NCI-H1417 treated with DMSO at 0.1 percent for 48 hours (cell line): ENCODE measurements at regions not wholly inside any gene's neighbourhood (a gene's known extent, or its start where the extent isn't known, plus 50 kb on each side); places are given as distances from the start of the nearest gene placed in this dataset.

Source experiments
- DNase-seq: peaks from one replicate; lab custom pipeline; 2025; lab: John Stamatoyannopoulos, UW

DNA sequence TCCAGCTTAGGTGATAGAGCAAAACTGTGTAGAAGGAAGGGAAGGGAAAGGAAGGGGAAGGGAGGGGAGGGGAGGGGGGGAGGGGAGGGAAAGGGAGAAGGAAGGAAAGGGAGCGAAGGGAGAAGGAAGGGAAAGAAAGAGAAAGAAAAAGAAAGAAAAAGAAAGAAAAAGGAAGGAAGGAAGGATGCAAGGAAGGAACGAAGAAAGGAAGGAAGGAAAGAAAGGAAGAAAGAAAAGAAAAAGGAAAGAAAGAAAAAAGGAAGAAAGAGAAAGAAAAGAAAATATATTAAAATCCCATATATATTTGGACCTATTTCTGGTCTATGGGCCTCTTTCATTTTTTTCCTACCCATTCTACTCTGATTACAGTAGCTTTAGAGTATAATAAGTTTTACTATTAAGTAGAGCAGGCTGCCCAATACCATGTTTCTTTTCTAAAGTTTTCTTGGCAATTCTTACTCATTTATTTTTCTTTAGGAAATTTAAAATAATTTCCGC, 229.1 kb downstream of the AUH start:
- DNase-seq: no peak

DNA sequence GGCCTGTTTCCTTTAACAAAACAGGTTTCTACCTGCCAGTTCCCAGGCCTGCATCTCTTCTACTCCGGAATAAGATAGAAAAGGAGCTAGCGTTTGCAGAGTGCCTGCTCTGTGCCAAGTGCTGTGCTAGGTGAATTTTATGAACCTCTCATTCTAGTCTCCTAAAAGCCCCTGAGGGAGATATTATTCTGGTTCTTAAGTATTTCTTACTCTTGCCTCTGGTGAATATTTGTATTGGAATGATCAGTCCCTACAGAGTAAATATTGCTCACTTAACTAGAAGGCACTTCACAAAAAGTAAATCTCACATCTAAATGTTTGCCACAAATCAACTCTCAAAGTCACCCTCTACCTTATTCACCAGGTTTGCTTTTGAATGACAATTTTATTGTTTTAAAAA, 227.1 kb downstream of the AUH start:
- no peak for DNase-seq

DNA sequence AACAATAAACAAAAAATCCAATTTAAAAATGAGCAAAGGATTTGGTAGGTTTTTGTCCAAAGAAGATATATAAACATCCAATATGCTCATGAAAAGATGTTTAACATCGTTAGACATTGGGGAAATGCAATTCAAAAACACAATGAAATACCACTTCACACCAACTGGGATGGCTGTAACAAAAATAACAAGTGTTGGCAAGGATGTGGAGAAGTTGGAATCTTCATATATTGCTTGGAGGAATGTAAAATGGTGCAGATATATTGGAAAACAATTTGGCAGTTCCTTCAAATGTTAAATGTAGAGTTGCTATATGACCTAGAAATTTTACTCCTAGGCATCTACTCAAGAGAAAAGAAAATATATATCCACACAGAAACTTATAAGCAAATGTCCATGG, 224.3 kb downstream of the AUH start:
- no peak for DNase-seq

DNA sequence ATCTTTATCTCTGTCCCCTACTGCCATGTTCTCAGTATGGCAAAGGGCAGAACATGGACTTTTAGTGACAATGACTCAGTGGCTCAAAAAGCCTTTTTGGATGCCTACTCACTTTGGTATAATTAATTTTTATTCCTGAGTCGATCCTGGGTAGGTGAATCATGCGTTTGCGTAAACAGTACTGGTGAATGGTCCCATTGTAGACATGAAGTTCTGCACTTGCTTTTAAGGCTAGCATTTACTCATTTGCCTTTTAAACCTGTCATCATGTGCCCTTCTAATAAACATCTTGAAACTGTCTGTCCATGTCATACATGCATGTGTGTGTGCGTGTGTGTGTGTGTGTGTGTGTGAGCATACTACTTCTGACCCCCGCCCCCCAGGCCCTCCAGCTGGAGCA, 223.0 kb downstream of the AUH start:
- no peak for DNase-seq

DNA sequence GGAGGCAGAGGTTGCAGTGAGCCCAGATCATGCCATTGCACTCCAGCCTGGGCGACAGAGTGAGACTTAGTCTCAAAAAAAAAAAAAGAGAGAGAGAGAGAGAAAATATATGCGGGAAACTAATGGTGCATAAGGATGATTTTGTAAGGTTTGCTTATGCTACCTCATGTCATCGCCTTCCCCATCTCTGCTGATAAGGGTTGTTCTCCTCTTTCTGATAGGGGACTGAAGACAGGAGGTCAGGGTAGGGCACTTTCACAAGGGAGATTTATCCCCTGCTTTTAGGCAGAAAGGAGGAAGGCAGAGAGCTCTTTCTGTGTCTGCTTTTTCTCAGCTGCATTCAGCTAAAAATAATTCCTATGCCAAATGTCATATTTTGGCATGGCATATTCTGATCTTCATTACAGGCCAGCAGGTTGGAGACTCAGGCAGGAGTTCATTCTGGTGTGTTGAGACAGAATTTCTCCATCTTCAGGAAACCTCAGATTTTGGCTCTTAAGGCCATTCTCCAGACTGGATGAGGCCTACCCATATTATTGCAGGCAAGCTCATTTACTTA, 220.2 kb downstream of the AUH start:
- DNase-seq: no peak

DNA sequence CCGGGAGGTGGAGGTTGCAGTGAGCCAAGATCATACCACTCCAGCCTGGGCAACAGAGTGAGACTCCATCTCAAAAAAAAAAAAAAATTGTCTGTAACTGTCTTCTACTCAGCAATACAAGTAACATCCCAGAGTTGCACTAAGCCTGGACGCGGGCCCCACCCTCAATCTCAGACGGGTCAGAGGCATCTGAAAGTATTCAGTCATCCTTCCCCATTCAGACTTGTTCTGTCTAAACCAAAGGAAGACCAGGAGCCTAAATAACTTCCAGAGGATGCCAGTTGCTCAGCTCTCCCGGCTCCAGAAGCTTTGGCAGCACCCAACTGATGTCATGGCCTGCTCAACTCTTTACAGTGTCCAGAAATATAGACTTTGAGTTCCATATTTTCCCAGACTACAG, 218.6 kb downstream of the AUH start:
- DNase-seq: no peak

DNA sequence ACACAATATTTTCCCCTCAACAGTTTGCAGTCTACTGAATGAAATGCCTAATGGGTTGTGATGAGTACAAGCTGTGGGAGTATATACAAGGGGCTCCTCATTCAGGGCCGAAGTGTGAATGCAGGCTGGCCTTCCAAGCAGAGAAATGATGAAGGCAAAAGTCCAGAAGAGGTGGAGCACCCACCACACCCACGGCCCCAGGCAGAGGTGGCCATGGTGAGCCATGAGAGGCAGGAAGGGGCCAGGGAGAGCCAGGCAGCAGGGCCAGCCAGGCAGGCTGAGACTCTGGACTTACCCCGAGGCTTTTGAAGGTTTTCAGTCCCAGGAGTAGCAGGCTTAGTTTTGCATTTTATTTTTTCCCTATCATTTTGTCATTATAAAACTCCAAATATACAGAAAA, 218.1 kb downstream of the AUH start:
- DNase-seq: no peak

DNA sequence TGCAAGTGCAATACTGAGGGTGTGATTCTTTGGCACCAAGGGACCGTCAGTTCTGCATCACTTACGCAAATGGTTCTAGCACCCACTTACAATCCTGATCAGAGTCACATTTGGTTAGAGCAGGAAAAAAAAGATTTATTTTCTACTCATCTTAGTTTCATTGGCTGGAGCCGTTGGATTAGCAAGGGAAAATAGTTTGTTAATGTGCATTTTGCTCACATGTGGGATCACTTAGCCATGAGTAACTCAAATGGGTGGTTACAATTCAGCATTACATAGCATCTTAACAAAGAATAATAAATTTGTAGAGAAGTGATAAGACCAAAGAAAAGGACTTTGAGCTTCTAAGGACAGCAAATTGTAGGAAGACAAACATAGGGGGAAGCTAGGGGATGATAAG, 216.9 kb downstream of the AUH start:
- DNase-seq: no peak

DNA sequence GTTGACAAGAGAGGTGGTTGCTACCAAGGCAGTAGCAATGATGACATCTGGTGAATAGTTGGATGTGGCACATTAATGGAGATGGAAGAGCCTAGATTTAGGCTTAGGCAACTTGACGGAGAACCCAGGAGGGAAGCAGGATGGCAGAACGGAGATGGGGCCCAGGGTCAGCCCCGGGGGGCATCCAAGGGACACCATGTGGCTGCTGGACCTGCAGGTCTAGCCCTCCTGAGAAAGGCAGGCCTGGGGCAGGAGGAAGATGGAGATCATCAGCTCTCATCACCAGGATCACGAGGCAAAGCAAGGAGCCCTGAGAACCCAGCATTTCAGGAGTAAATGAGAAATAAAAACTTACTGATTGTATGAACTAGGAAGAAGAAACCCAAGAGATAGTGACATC, 216.2 kb downstream of the AUH start:
- DNase-seq: no peak

DNA sequence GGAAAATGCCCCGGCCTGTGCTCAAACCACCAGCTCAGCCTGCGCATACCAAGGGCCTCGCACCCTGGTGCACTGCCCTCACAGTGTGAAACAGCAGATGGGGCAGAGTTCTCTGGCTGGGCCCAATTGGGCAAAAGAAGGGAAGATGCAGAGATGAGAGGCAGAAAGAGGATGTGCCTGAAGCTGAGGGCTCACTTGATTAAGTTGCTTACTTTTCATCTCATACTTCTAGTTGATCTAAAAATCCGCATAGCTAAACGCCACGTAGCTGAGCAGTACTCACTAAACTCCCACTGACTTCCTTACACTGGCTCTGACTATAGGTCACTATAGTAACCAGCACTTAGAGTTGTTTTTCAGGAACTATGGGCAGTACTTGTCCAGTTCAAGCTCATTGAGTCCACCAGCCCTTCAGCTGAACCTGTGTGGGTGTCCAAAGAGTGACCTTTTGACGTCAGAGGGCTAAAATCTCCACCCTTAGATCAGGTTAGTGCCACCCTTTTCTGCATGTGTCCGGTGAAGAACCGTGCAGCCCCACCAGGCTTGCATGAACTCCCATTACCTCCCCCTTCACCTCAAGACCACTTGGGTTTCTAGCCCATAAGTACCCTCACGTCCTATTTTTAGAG, 215.2 kb downstream of the AUH start:
- DNase-seq: no peak

DNA sequence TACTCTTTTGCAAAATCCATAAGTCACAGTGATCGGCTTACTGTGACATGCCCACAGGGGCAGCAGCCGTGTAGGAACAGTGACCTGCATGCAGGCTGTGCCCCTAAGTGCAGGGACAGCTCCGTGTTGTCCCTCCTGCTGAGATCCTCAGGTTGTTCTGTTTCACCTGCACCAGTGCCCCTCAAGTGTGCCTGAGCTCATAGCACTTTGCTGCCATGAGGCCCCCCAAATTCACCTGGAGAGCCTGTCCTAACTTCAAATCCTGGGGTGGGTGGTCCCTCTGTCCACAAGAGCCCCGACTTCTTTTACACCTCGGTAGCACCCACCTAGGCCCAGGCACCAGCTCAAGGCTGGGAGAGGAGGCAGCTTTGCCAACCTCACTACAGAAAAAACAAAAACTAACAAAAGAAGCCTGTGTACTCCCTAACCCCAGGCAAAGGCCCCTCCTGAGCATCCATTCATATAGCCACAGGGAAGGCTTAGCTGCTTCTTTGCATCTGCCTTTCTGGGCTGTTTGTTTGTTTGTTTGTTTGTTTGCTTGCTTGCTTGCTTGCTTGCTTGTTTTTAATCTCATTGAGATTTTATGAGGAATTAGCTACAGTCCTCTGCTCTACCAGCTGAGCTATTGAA, 214.5 kb downstream of the AUH start:
- no peak for DNase-seq

DNA sequence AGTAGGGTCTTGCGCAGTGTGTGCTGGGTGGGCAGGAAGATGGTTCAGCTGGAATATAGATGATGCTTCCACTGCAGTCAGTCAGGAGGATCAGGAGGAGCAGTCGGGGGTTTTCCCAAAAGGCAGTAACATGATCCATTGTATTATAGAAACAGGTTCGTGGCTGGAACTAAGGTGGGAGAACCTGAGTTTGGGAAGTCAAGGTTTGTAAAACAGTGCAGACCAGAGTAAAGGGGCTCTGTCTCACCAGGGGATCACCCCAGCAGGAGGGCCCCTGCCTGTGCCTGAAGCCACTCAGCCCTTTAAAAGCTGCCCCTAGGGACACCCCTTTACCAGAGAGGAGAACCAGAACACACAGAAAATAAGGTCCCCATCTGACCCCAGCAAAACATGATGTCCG, 213.4 kb downstream of the AUH start:
- DNase-seq: no peak

DNA sequence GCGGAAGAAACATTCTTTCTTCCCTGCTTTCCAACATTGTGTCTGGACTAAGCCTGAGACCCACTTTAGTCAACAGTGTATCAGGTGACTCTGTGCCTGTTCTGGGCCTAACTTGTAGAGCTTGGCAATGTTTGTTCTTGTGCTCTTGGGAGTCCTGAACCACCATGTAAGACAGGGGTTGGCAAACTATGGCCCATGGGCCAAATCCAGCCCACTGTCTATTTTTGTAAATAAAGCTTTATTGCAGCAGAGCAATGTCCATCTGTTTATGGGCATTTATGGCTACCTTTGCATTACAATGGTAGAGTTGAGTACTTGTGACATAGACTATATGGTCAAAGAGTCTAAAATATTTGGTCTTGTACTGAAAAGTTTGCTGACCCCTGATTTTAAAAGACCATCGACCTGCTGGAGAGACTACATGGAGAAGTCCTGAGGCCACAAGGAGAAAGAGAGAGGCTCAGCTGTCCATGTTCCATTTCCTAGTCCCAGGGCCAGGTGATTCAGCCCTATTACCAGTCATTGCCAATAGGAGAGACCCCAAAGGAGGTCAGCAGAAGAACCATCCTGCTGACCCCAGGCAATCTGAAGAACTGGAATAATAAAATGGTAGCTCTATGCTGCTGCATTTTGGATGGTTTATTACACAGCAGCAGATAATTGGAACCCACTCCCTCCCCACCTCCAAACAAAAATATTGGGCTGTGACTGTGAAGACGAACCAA, 211.3 kb downstream of the AUH start:
- no peak for DNase-seq

DNA sequence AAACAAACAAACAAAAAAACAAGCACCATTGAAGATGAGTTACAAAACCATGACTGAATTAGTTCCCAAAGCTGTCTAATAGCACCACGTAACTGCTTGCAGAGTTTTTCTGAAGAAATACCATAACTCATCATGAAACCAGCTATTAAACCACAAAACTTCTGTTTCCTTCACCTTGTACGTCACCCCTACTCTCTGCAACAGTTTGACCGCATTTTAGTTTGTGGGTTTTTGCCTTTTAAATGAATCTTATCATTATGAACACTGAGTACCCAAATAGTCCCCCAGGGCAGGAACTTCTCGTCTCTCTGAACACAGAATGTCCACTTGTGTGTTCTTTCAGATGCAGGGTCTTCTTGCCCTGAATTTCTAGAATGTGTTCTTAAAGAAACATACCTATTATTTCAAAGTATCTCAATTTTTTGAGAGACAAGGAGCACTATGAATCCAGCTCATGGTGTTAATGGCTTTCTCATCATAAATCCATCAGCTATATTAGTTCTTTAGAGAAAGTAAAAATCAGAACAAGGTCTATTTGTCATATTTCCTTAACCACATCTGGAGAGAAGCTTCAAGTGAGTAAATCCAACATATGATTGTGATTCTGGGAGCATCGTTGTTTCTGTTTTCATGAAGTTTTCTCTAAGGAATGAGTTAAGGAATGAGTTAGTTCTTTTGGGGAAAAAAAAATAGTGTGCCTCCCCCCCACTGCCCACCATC, 210.6 kb downstream of the AUH start:
- no peak for DNase-seq

DNA sequence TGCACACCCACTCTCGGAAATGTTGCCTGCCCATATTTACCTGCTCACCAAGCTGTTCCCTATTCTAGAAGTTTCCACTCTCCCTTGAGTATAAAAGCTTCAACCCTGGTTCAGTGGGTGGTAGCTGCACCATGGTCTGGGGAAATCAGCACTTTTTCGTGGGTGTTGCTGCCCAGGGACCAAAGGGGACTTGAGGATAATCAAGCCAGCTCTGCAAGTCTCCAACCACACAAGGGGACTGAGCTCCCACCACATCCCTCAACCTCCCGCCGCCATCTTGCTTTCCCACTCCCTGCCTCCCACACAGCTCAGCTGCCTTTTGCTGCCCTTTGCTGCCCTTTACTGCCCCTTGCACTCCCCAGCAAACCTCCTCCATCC, 210.0 kb downstream of the AUH start:
- DNase-seq: no peak

DNA sequence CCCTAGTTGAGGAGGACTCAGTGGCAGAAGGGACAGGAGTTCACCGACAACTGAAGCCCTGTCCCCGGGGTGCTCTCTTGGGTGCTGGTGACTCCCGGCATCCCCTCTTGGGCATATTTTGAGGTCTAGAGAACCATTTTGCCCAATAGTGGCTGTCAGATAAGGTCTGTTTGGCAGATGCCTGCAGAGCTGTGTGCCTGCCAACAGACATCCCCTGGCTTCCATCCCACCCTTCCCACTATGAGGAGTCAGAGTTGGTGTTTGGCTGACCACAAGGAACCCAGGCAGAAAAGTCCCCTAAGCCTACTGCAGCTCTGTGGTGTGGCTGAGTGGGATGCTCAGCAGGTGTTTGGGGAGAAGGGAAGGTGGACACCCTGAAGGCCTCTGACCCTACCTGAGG, 207.0 kb downstream of the AUH start:
- no peak for DNase-seq

DNA sequence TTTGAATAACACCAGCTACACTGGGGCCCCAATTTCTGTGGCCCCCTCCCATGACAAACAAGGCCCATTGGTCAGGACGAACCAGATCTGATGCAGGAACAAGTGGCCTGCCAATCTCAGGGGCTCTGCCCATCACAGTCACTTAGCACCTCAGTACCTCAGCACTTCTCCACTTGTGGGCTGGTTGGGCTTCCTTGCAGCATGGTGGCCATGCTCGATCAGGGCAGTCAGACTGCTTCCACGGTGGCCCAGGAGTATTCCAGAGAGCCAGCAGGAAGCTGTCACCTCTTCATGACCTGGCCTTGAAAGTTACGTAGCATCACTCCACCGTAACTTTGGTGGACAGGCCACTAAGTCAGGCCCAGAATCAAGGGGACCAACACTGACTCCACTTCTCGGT, 206.5 kb downstream of the AUH start:
- DNase-seq: no peak

DNA sequence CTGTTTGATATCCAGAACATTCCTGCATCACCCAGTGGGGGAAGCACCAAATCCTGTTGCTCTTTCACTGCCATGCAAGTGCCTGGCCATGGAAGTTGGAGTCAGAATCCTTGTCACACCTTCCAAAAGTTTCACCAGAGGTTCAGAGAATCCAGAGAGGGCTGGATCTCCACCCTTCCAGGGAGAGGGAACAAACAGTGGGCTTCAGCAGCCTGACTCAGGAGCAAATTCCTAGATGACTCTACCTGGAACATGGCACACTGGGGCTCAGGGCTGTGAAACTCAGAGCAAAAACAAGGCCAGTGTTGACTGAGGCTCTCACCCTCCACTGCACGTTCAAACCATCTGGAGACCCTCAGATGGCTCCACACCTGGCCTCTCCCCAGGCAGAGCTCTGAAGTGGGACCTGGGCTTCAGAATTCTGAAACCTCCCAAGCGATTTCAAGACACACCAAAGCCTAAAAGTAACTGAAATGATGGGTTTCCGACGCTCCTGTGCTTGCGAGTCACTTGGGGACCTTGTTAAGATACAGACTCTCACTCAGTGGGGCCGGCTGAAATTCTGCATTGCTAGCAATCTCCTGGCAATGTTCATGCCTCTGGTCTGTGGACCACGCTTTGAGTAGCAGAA, 205.9 kb downstream of the AUH start:
- DNase-seq: no peak

DNA sequence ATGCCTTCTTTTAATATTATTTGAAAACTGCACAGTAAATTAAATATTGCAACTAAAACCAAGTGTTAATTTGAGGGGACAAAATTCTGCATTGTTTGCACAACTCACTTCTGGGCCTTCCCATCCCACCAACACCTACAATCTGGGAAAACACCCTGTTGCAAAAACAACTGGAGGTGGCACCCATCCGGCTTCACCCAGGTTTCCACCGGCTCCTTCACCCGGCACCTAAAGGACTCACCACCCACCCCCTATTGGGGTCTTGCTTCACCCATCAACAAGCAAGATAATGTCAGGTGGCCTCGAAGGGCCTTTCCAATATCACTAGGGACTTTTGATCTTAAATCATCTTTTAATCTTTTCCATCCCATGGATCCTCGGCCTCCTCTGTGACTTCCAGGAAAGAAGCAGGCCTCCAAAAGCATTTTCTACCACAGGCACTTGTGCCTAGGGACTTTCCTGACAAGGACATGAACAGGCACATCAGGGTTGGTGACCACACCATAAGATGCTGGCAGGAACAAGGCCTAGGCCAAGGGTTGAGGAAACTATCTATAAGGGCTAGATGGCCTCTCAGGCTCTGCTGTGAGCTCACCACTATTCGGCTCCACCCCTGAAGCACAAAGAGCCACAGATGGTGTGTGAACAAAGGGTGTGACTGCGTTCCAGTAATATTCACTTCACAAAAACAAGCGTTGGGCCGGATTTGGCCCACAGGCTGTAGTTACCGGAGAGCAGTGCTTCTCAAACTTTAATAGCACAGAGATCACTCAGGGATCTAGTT, 205.1 kb downstream of the AUH start:
- DNase-seq: no peak

DNA sequence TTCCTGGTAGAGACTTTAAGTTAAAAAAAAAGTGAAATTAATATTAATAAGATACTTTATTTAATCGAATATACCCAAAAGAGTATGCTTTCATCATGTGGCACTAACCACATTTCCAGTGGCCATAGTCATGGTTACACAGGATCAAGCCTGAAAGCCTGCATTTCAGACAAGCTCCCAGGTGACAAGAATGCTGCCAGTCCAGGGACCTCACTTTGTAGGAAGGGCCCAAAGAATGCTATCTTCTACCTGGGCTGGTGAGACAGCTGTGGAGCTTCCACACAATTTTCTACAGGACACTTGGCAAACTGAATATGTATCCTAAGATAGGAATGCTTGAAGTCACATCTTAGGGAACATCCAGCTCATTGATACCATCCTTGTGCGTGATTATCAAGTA, 203.8 kb downstream of the AUH start:
- no peak for DNase-seq

DNA sequence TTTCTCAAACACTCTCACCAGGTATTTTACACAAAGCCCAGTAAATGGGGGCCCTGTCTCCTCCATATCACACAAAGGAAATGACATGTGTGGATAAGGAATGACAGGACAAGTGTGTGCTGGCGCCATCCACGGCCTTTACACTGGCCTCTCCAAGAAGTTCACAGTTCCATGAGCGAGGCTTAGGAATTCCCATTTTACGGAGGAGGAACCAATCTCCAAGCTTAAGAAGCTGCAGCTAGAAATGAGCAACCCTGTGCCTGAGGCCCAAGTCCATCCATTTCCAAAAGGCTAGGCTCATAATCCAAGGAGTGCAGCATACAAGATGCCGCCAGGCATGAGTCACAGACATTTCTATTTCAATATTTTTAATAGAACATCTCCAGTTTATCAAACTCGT, 203.4 kb downstream of the AUH start:
- no peak for DNase-seq
